ENCODE measurements at regions not wholly inside any gene's neighbourhood (a gene's known extent, or its start where the extent isn't known, plus 50 kb on each side); places are given as distances from the start of the nearest gene placed in this dataset.

GRCh38 chrX:39439906-39440798 is 638.9 kb downstream of the MID1IP1 start:
- Histone ChIP-seq H3K4me3 (replicated peaks in 1 of 3) (no peak overlapping the region), H3K4me1 (peaks cover 0 to 4% of the 10 kb centered on the region in 2 donors), H3K9me3 (no peaks in the 10 kb centered on the region), H3K27ac (peak overlapping the region in 2 of 3 donors; percentile 23 to 27), H3K36me3 (no peaks in the 10 kb centered on the region), H3K27me3 (no peaks in the 10 kb centered on the region)
- intact Hi-C loops (cut with DNase I), result no loop called here
- DNase-seq, result peak; percentile 20 to 26
- TF ChIP-seq CTCF (IDR thresholded peaks at IDR 0.05), result no peak
- no peak for TF ChIP-seq POLR2A (IDR thresholded peaks at IDR 0.05)
- 41 to 58% methylated on average over 4 to 10 of the region's 11 CpGs for WGBS, 2 donors

GRCh38 chrX:39440799-39441284 is 639.6 kb downstream of the MID1IP1 start:
- H3K27me3 ChIP-seq, result no peaks in the 10 kb centered on the region
- TF ChIP-seq CTCF (IDR thresholded peaks at IDR 0.05) (no peak), POLR2A (IDR thresholded peaks at IDR 0.05) (no peak)
- no peak overlapping the region for H3K4me3 ChIP-seq (replicated peaks in 1 of 3)
- H3K4me1 ChIP-seq, result peaks cover 0 to 4% of the 10 kb centered on the region in 2 donors
- DNase-seq, result no peak
- H3K27ac ChIP-seq, result peak overlapping the region in 1 of 3 donors; percentile 23
- intact Hi-C loops (cut with DNase I), result no loop called here
- H3K9me3 ChIP-seq, result no peaks in the 10 kb centered on the region
- no peaks in the 10 kb centered on the region for H3K36me3 ChIP-seq

GRCh38 chrX:39442332-39442731 is 641.1 kb downstream of the MID1IP1 start:
- WGBS, 2 donors, result 72 to 74% methylated on average over 1 of the region's 1 CpG
- intact Hi-C loops (cut with DNase I), result no loop called here

GRCh38 chrX:39443240-39443639 is 642.0 kb downstream of the MID1IP1 start:
- H3K9me3 ChIP-seq, result no peaks in the 10 kb centered on the region
- intact Hi-C loops (cut with DNase I), result no loop called here
- TF ChIP-seq POLR2A (IDR thresholded peaks at IDR 0.05) (no peak), CTCF (IDR thresholded peaks at IDR 0.05) (no peak)

More at GRCh38 chrX:39442332-39442731, 641.1 kb downstream of the MID1IP1 start:
- no peaks in the 10 kb centered on the region for H3K27me3 ChIP-seq
- no peak overlapping the region for H3K4me3 ChIP-seq (replicated peaks in 1 of 3)
- H3K9me3 ChIP-seq, result no peaks in the 10 kb centered on the region
- TF ChIP-seq CTCF (IDR thresholded peaks at IDR 0.05) (no peak), POLR2A (IDR thresholded peaks at IDR 0.05) (no peak)
- H3K27ac ChIP-seq, result no peak overlapping the region
- DNase-seq, result no peak
- peaks cover 0 to 4% of the 10 kb centered on the region in 2 donors for H3K4me1 ChIP-seq
- no peaks in the 10 kb centered on the region for H3K36me3 ChIP-seq

GRCh38 chrX:39445336-39445735 is 644.1 kb downstream of the MID1IP1 start:
- peak in 1 of 2 donors; percentile 18 for DNase-seq
- no peaks in the 10 kb centered on the region for H3K4me1 ChIP-seq
- H3K27ac ChIP-seq, result no peak overlapping the region
- intact Hi-C loops (cut with DNase I), result no loop called here
- no peaks in the 10 kb centered on the region for H3K9me3 ChIP-seq
- no peaks in the 10 kb centered on the region for H3K27me3 ChIP-seq
- TF ChIP-seq CTCF (IDR thresholded peaks at IDR 0.05), result peak in 3 of 6 experiments; percentile 9 to 30 (median 12)
- no peak for TF ChIP-seq POLR2A (IDR thresholded peaks at IDR 0.05)
- H3K36me3 ChIP-seq, result no peaks in the 10 kb centered on the region
- H3K4me3 ChIP-seq (replicated peaks in 1 of 3), result no peak overlapping the region
- 51 to 72% methylated on average over 4 of the region's 4 CpGs for whole genome bisulfite sequencing, 2 donors

More at GRCh38 chrX:39443240-39443639, 642.0 kb downstream of the MID1IP1 start:
- no peaks in the 10 kb centered on the region for H3K27me3 ChIP-seq
- H3K4me3 ChIP-seq (replicated peaks in 1 of 3), result no peak overlapping the region
- no peak overlapping the region for H3K27ac ChIP-seq
- no peaks in the 10 kb centered on the region for H3K36me3 ChIP-seq
- H3K4me1 ChIP-seq, result peaks cover 0 to 4% of the 10 kb centered on the region in 2 donors
- 88 to 100% methylated on average over 2 of the region's 2 CpGs for whole genome bisulfite sequencing, 2 donors
- no peak for DNase-seq

Measured in thyroid gland (tissue), 4 donors.